ENCODE measurements at regions not wholly inside any gene's neighbourhood (a gene's known extent, or its start where the extent isn't known, plus 50 kb on each side); places are given as distances from the start of the nearest gene placed in this dataset.

GRCh38 chr7:110356438-110356837 is 734.5 kb upstream of the LRRN3 start:
- Histone ChIP-seq H3K27ac (ENCODE audit: low read depth, low read length) (no peak overlapping the region), H3K27me3 (ENCODE audit: control insufficient read depth in 2 of 2, insufficient read depth in 2 of 2, low read length in 2 of 2) (no peaks in the 10 kb centered on the region), H3K4me3 (ENCODE audit: low read length) (no peak overlapping the region), H3K9me3 (ENCODE audit: control insufficient read depth in 2 of 3, low read length in 3 of 3) (no peaks in the 10 kb centered on the region), H3K4me1 (ENCODE audit: control insufficient read depth in 2 of 2, insufficient read depth in 2 of 2, low read length in 2 of 2) (no peaks in the 10 kb centered on the region), H3K36me3 (ENCODE audit: control insufficient read depth in 2 of 3, insufficient read depth in 3 of 3, low read length in 3 of 3) (no peaks in the 10 kb centered on the region)
- H3K4me3 Mint-ChIP-seq: no peak overlapping the region
- no peaks in the 10 kb centered on the region for H3K4me1 Mint-ChIP-seq
- no peaks in the 10 kb centered on the region for H3K27me3 Mint-ChIP-seq
- CTCF ChIA-PET: no interaction called here
- H3K9me3 Mint-ChIP-seq: peaks cover 0 to 17% (median 5%) of the 10 kb centered on the region in 11 donors
- intact Hi-C loops (cut with micrococcal nuclease): no loop called here
- POLR2A ChIA-PET: no interaction called here
- no peaks in the 10 kb centered on the region for H3K36me3 Mint-ChIP-seq
- H3K27ac Mint-ChIP-seq: no peak overlapping the region
- no peak for ATAC-seq
- no peak for DNase-seq

GRCh38 chr7:110358028-110358427 is 732.9 kb upstream of the LRRN3 start:
- Histone ChIP-seq H3K4me1 (ENCODE audit: control insufficient read depth in 2 of 2, insufficient read depth in 2 of 2, low read length in 2 of 2) (no peaks in the 10 kb centered on the region), H3K27me3 (ENCODE audit: control insufficient read depth in 2 of 2, insufficient read depth in 2 of 2, low read length in 2 of 2) (no peaks in the 10 kb centered on the region), H3K36me3 (ENCODE audit: control insufficient read depth in 2 of 3, insufficient read depth in 3 of 3, low read length in 3 of 3) (no peaks in the 10 kb centered on the region), H3K27ac (ENCODE audit: low read depth, low read length) (no peak overlapping the region), H3K9me3 (ENCODE audit: control insufficient read depth in 2 of 3, low read length in 3 of 3) (no peaks in the 10 kb centered on the region), H3K4me3 (ENCODE audit: low read length) (no peak overlapping the region)
- Mint-ChIP-seq H3K36me3 (no peaks in the 10 kb centered on the region), H3K4me1 (no peaks in the 10 kb centered on the region), H3K27me3 (peaks cover 0 to 3% (median 0%) of the 10 kb centered on the region in 5 donors), H3K27ac (no peak overlapping the region), H3K4me3 (no peak overlapping the region), H3K9me3 (peaks cover 0 to 7% (median 3%) of the 10 kb centered on the region in 11 donors)
- ATAC-seq (no peak), DNase-seq (no peak)
- CTCF ChIA-PET: interaction anchor here (0.6 kb wide), 1 partner anchor 48 kb away, joined by 3 read pairs; no protein-coding TSS in a partner anchor
- intact Hi-C loops (cut with micrococcal nuclease): no loop called here
- POLR2A ChIA-PET: no interaction called here

- Histone ChIP-seq H3K9me3 (ENCODE audit: control insufficient read depth in 2 of 3, low read length in 3 of 3) (no peaks in the 10 kb centered on the region), H3K27me3 (ENCODE audit: control insufficient read depth in 2 of 2, insufficient read depth in 2 of 2, low read length in 2 of 2) (no peaks in the 10 kb centered on the region), H3K36me3 (ENCODE audit: control insufficient read depth in 2 of 3, insufficient read depth in 3 of 3, low read length in 3 of 3) (no peaks in the 10 kb centered on the region), H3K27ac (ENCODE audit: low read depth, low read length) (no peak overlapping the region), H3K4me3 (ENCODE audit: low read length) (no peak overlapping the region), H3K4me1 (ENCODE audit: control insufficient read depth in 2 of 2, insufficient read depth in 2 of 2, low read length in 2 of 2) (no peaks in the 10 kb centered on the region)
- peaks cover 0 to 5% (median 0%) of the 10 kb centered on the region in 5 donors for H3K27me3 Mint-ChIP-seq
- DNase-seq (no peak), ATAC-seq (no peak)
- CTCF ChIA-PET: no interaction called here
- no peak overlapping the region for H3K4me3 Mint-ChIP-seq
- H3K36me3 Mint-ChIP-seq: no peaks in the 10 kb centered on the region
- intact Hi-C loops (cut with micrococcal nuclease): no loop called here
- no peaks in the 10 kb centered on the region for H3K4me1 Mint-ChIP-seq
- POLR2A ChIA-PET: no interaction called here
- peaks cover 0 to 6% (median 0%) of the 10 kb centered on the region in 11 donors for H3K9me3 Mint-ChIP-seq
- H3K27ac Mint-ChIP-seq: no peak overlapping the region
Measured at GRCh38 chr7:110371709-110372108, 719.2 kb upstream of the LRRN3 start.

GRCh38 chr7:110372685-110373084 is 718.2 kb upstream of the LRRN3 start:
- POLR2A ChIA-PET: no interaction called here
- Histone ChIP-seq H3K4me3 (ENCODE audit: low read length) (no peak overlapping the region), H3K4me1 (ENCODE audit: control insufficient read depth in 2 of 2, insufficient read depth in 2 of 2, low read length in 2 of 2) (no peaks in the 10 kb centered on the region), H3K27ac (ENCODE audit: low read depth, low read length) (no peak overlapping the region), H3K9me3 (ENCODE audit: control insufficient read depth in 2 of 3, low read length in 3 of 3) (no peaks in the 10 kb centered on the region), H3K36me3 (ENCODE audit: control insufficient read depth in 2 of 3, insufficient read depth in 3 of 3, low read length in 3 of 3) (no peaks in the 10 kb centered on the region), H3K27me3 (ENCODE audit: control insufficient read depth in 2 of 2, insufficient read depth in 2 of 2, low read length in 2 of 2) (no peaks in the 10 kb centered on the region)
- Mint-ChIP-seq H3K27ac (no peak overlapping the region), H3K27me3 (peaks cover 0 to 2% (median 0%) of the 10 kb centered on the region in 5 donors), H3K9me3 (peaks cover 0 to 6% (median 0%) of the 10 kb centered on the region in 11 donors), H3K4me3 (no peak overlapping the region), H3K36me3 (no peaks in the 10 kb centered on the region), H3K4me1 (peaks cover 0 to under 1% (median 0%) of the 10 kb centered on the region in 7 donors)
- DNase-seq (no peak), ATAC-seq (no peak)
- intact Hi-C loops (cut with micrococcal nuclease): no loop called here
- CTCF ChIA-PET: no interaction called here

GRCh38 chr7:110373416-110373815 is 717.5 kb upstream of the LRRN3 start:
- Mint-ChIP-seq H3K9me3 (peaks cover 0 to 6% (median 0%) of the 10 kb centered on the region in 11 donors), H3K36me3 (no peaks in the 10 kb centered on the region), H3K27ac (no peak overlapping the region), H3K27me3 (no peaks in the 10 kb centered on the region), H3K4me1 (peaks cover 0 to 2% (median 0%) of the 10 kb centered on the region in 7 donors), H3K4me3 (no peak overlapping the region)
- no peak for ATAC-seq
- no peak overlapping the region for H3K27ac ChIP-seq (ENCODE audit: low read depth, low read length)
- no peaks in the 10 kb centered on the region for H3K36me3 ChIP-seq (ENCODE audit: control insufficient read depth in 2 of 3, insufficient read depth in 3 of 3, low read length in 3 of 3)
- DNase-seq: no peak
- H3K4me3 ChIP-seq (ENCODE audit: low read length): no peak overlapping the region
- H3K27me3 ChIP-seq (ENCODE audit: control insufficient read depth in 2 of 2, insufficient read depth in 2 of 2, low read length in 2 of 2): no peaks in the 10 kb centered on the region
- CTCF ChIA-PET: no interaction called here
- POLR2A ChIA-PET: no interaction called here
- H3K9me3 ChIP-seq (ENCODE audit: control insufficient read depth in 2 of 3, low read length in 3 of 3): no peaks in the 10 kb centered on the region
- no peaks in the 10 kb centered on the region for H3K4me1 ChIP-seq (ENCODE audit: control insufficient read depth in 2 of 2, insufficient read depth in 2 of 2, low read length in 2 of 2)
- intact Hi-C loops (cut with micrococcal nuclease): no loop called here

GRCh38 chr7:110373859-110374258 is 717.1 kb upstream of the LRRN3 start:
- Histone ChIP-seq H3K36me3 (ENCODE audit: control insufficient read depth in 2 of 3, insufficient read depth in 3 of 3, low read length in 3 of 3) (no peaks in the 10 kb centered on the region), H3K27me3 (ENCODE audit: control insufficient read depth in 2 of 2, insufficient read depth in 2 of 2, low read length in 2 of 2) (no peaks in the 10 kb centered on the region), H3K27ac (ENCODE audit: low read depth, low read length) (no peak overlapping the region), H3K4me3 (ENCODE audit: low read length) (no peak overlapping the region), H3K4me1 (ENCODE audit: control insufficient read depth in 2 of 2, insufficient read depth in 2 of 2, low read length in 2 of 2) (no peaks in the 10 kb centered on the region), H3K9me3 (ENCODE audit: control insufficient read depth in 2 of 3, low read length in 3 of 3) (no peaks in the 10 kb centered on the region)
- Mint-ChIP-seq H3K27me3 (no peaks in the 10 kb centered on the region), H3K9me3 (peaks cover 0 to 6% (median 0%) of the 10 kb centered on the region in 11 donors), H3K36me3 (no peaks in the 10 kb centered on the region), H3K27ac (no peak overlapping the region), H3K4me1 (peaks cover 0 to 2% (median 0%) of the 10 kb centered on the region in 7 donors), H3K4me3 (no peak overlapping the region)
- POLR2A ChIA-PET: no interaction called here
- intact Hi-C loops (cut with micrococcal nuclease): no loop called here
- ATAC-seq (no peak), DNase-seq (no peak)
- CTCF ChIA-PET: no interaction called here

- no peaks in the 10 kb centered on the region for H3K27me3 Mint-ChIP-seq
- ChIA-PET POLR2A (no interaction called here), CTCF (interaction anchor here (0.9 kb wide), 1 partner anchor 720 kb away, joined by 4 read pairs; no protein-coding TSS in a partner anchor)
- H3K9me3 Mint-ChIP-seq: peaks cover 0 to 6% (median 0%) of the 10 kb centered on the region in 11 donors
- no peaks in the 10 kb centered on the region for H3K27me3 ChIP-seq (ENCODE audit: control insufficient read depth in 2 of 2, insufficient read depth in 2 of 2, low read length in 2 of 2)
- H3K9me3 ChIP-seq (ENCODE audit: control insufficient read depth in 2 of 3, low read length in 3 of 3): no peaks in the 10 kb centered on the region
- H3K27ac Mint-ChIP-seq: no peak overlapping the region
- peaks cover 0 to 2% (median 0%) of the 10 kb centered on the region in 7 donors for H3K4me1 Mint-ChIP-seq
- DNase-seq (no peak), ATAC-seq (no peak)
- H3K4me3 Mint-ChIP-seq: no peak overlapping the region
- intact Hi-C loops (cut with micrococcal nuclease): no loop called here
- no peaks in the 10 kb centered on the region for H3K4me1 ChIP-seq (ENCODE audit: control insufficient read depth in 2 of 2, insufficient read depth in 2 of 2, low read length in 2 of 2)
- no peak overlapping the region for H3K4me3 ChIP-seq (ENCODE audit: low read length)
- no peaks in the 10 kb centered on the region for H3K36me3 Mint-ChIP-seq
- H3K36me3 ChIP-seq (ENCODE audit: control insufficient read depth in 2 of 3, insufficient read depth in 3 of 3, low read length in 3 of 3): no peaks in the 10 kb centered on the region
- no peak overlapping the region for H3K27ac ChIP-seq (ENCODE audit: low read depth, low read length)
Measured at GRCh38 chr7:110375068-110375467, 715.9 kb upstream of the LRRN3 start.

Measured in naive thymus-derived CD4-positive, alpha-beta T cell (primary cell).